Colonic mucosa (tissue), 4 donors: ENCODE measurements at regions not wholly inside any gene's neighbourhood (a gene's known extent, or its start where the extent isn't known, plus 50 kb on each side); places are given as distances from the start of the nearest gene placed in this dataset.

Experiments used
- DNase-seq: peaks from one replicate; pipeline ENCODE4 v3.0.0-alpha.2; 2020
- H3K27ac ChIP-seq: fragments of 200-600 bp; one replicate; pipeline ENCODE4 v1.8.0; 2021
- H3K27me3 ChIP-seq: fragments of 200-600 bp; one replicate; pipeline ENCODE4 v1.8.0; 2021
- H3K36me3 ChIP-seq: fragments of 200-600 bp; one replicate; pipeline ENCODE4 v1.8.0; 2021
- H3K4me1 ChIP-seq: fragments of 200-600 bp; one replicate; pipeline ENCODE4 v1.8.0; 2021; ENCODE audit warnings: mild to moderate bottlenecking
- H3K4me3 ChIP-seq: fragments of 200-600 bp; one replicate; pipeline ENCODE4 v1.8.0; 2021
- H3K9ac ChIP-seq, 2 donors: one replicate each; pipeline ENCODE4 v1.7.0; 2013; ENCODE audit warnings: control low read depth in 2 of 2, low read depth in 2 of 2, low read length in 2 of 2
- H3K9me3 ChIP-seq: fragments of 200-600 bp; one replicate; pipeline ENCODE4 v1.8.0; 2021
- CTCF ChIP-seq: fragments of 200-600 bp; IDR thresholded peaks from one replicate; pipeline ENCODE4 v1.8.0; 2022; ENCODE audit warnings: antibody characterized with exemption, mild to moderate bottlenecking
- intact Hi-C: fragments of 100-400 bp; cut with DNase I; formaldehyde crosslinking; loops from one replicate; pipeline ENCODE4 v1.14.1; 2022
- donor health status: healthy.
- donor health status: DM: no; HTN: no; CAD: no.
- donor health status: DM: no; HTN: no; CAD: no.

- Histone ChIP-seq H3K9me3 (no peaks in the 10 kb centered on the region), H3K27ac (peak overlapping the region; percentile 2), H3K4me1 (no peaks in the 10 kb centered on the region), H3K9ac (peak overlapping the region in 1 of 2 donors; percentile 70), H3K27me3 (no peaks in the 10 kb centered on the region), H3K36me3 (no peaks in the 10 kb centered on the region), H3K4me3 (peak overlapping the region; percentile 45)
- intact Hi-C loops, result no loop called here
- peak; percentile 95 for DNase-seq
- TF ChIP-seq CTCF, result no peak
Observed at GRCh38 chrX:131704136-131704695, 160.3 kb downstream of the OR13H1 start.

- intact Hi-C loops, result no loop called here
Observed at GRCh38 chrX:131709553-131709952, 165.7 kb downstream of the OR13H1 start.

GRCh38 chrX:131711478-131711867 is 167.6 kb downstream of the OR13H1 start:
- no peak overlapping the region for H3K9ac ChIP-seq
- no peak overlapping the region for H3K27ac ChIP-seq
- H3K36me3 ChIP-seq, result no peaks in the 10 kb centered on the region
- no peaks in the 10 kb centered on the region for H3K9me3 ChIP-seq
- H3K4me1 ChIP-seq, result no peaks in the 10 kb centered on the region
- no peak for TF ChIP-seq CTCF
- intact Hi-C loops, result no loop called here
- no peaks in the 10 kb centered on the region for H3K27me3 ChIP-seq
- peak overlapping the region; percentile 32 for H3K4me3 ChIP-seq
- no peak for DNase-seq

More at GRCh38 chrX:131709553-131709952, 165.7 kb downstream of the OR13H1 start:
- no peak overlapping the region for H3K9ac ChIP-seq
- DNase-seq, result no peak
- no peaks in the 10 kb centered on the region for H3K36me3 ChIP-seq
- H3K27ac ChIP-seq, result no peak overlapping the region
- H3K9me3 ChIP-seq, result no peaks in the 10 kb centered on the region
- TF ChIP-seq CTCF, result no peak
- no peaks in the 10 kb centered on the region for H3K4me1 ChIP-seq
- H3K4me3 ChIP-seq, result no peak overlapping the region
- H3K27me3 ChIP-seq, result no peaks in the 10 kb centered on the region

- H3K4me3 ChIP-seq, result no peak overlapping the region
- intact Hi-C loops, result no loop called here
- no peak overlapping the region for H3K9ac ChIP-seq
- no peaks in the 10 kb centered on the region for H3K36me3 ChIP-seq
- no peak for TF ChIP-seq CTCF
- DNase-seq, result no peak
- no peaks in the 10 kb centered on the region for H3K4me1 ChIP-seq
- no peak overlapping the region for H3K27ac ChIP-seq
- H3K9me3 ChIP-seq, result no peaks in the 10 kb centered on the region
- peaks cover 5% of the 10 kb centered on the region for H3K27me3 ChIP-seq
Observed at GRCh38 chrX:131723646-131724045, 179.8 kb downstream of the OR13H1 start.

- DNase-seq, result no peak
- Histone ChIP-seq H3K9me3 (no peaks in the 10 kb centered on the region), H3K27me3 (peaks cover 5% of the 10 kb centered on the region), H3K4me3 (no peak overlapping the region), H3K9ac (no peak overlapping the region), H3K36me3 (no peaks in the 10 kb centered on the region), H3K27ac (no peak overlapping the region), H3K4me1 (no peaks in the 10 kb centered on the region)
- TF ChIP-seq CTCF, result no peak
- intact Hi-C loops, result no loop called here
Observed at GRCh38 chrX:131724292-131724691, 180.4 kb downstream of the OR13H1 start.
